Epidermal melanocyte (primary cell): ENCODE measurements at regions not wholly inside any gene's neighbourhood (a gene's known extent, or its start where the extent isn't known, plus 50 kb on each side); places are given as distances from the start of the nearest gene placed in this dataset.
"Not testable (repeated sequence)": the region's sequence is repeated elsewhere in the genome, so short reads cannot be mapped to it uniquely, and the experiment has no call there.

ENCODE experiments used
- DNase-seq: peaks from one replicate; pipeline ENCODE4 v3.0.0; 2011; ENCODE audit warnings: low spot score; ENCODE audit not compliant: insufficient read length

- no peak for DNase-seq
Observed at GRCh38 chr5:174585472-174585871, 138.9 kb upstream of the MSX2 start.

GRCh38 chr5:174586163-174586562, 138.2 kb upstream of the MSX2 start:
- not testable (repeated sequence) for DNase-seq

- no peak for DNase-seq
Observed at GRCh38 chr5:174589011-174589410, 135.4 kb upstream of the MSX2 start.

GRCh38 chr5:174589599-174589998, 134.8 kb upstream of the MSX2 start:
- no peak for DNase-seq

- DNase-seq, result no peak
Observed at GRCh38 chr5:174590820-174591219, 133.6 kb upstream of the MSX2 start.

GRCh38 chr5:174596429-174596828, 128.0 kb upstream of the MSX2 start:
- no peak for DNase-seq

- DNase-seq, result no peak
Observed at GRCh38 chr5:174599992-174600391, 124.4 kb upstream of the MSX2 start.

GRCh38 chr5:174601946-174602345, 122.4 kb upstream of the MSX2 start:
- no peak for DNase-seq

- DNase-seq, result no peak
Observed at GRCh38 chr5:174606153-174606552, 118.2 kb upstream of the MSX2 start.

- DNase-seq, result no peak
Observed at GRCh38 chr5:174606646-174607045, 117.7 kb upstream of the MSX2 start.

- DNase-seq, result no peak
Observed at GRCh38 chr5:174607205-174607604, 117.2 kb upstream of the MSX2 start.

GRCh38 chr5:174607916-174608315, 116.5 kb upstream of the MSX2 start:
- no peak for DNase-seq

- DNase-seq, result no peak
Observed at GRCh38 chr5:174608631-174609097, 115.7 kb upstream of the MSX2 start.

- no peak for DNase-seq
Observed at GRCh38 chr5:174609116-174609515, 115.3 kb upstream of the MSX2 start.

GRCh38 chr5:174610968-174611367, 113.4 kb upstream of the MSX2 start:
- DNase-seq, result no peak

GRCh38 chr5:174612686-174613085, 111.7 kb upstream of the MSX2 start:
- DNase-seq, result no peak

- no peak for DNase-seq
Observed at GRCh38 chr5:174614500-174615135, 109.8 kb upstream of the MSX2 start.

- no peak for DNase-seq
Observed at GRCh38 chr5:174616036-174616435, 108.3 kb upstream of the MSX2 start.

- no peak for DNase-seq
Observed at GRCh38 chr5:174617285-174617684, 107.1 kb upstream of the MSX2 start.

- DNase-seq, result no peak
Observed at GRCh38 chr5:174617910-174618309, 106.5 kb upstream of the MSX2 start.

- no peak for DNase-seq
Observed at GRCh38 chr5:174618589-174618988, 105.8 kb upstream of the MSX2 start.

- no peak for DNase-seq
Observed at GRCh38 chr5:174622067-174622466, 102.3 kb upstream of the MSX2 start.

- no peak for DNase-seq
Observed at GRCh38 chr5:174623018-174623417, 101.4 kb upstream of the MSX2 start.
